ENCODE measurements at regions not wholly inside any gene's neighbourhood (a gene's known extent, or its start where the extent isn't known, plus 50 kb on each side); places are given as distances from the start of the nearest gene placed in this dataset.

DNA sequence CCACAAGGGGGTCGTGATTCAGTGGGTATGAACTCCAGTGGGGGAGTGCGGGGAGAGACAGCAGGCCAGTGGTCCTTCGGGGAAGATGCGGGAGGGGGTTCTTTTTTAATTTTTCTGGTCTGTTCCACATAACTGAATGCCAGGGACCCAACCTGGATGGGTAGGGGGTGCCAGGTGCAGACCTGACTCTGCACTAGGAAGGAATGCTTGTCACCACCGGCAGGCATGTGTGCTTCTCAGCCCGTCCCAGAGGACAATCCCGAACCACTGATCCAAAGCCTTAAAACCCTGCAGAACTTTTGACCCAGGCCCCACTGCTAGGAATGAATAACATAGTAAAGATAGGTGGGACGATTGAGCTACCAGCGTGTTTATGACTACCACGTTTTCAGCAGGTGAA lies 72.0 kb downstream of the DIO3 start:
- no peak overlapping the region for H3K4me2 ChIP-seq (ENCODE audit: low read length)
- no peaks in the 10 kb centered on the region for H3K9me3 ChIP-seq (ENCODE audit: insufficient read depth, low read depth, low read length)
- H3K4me3 Mint-ChIP-seq (ENCODE audit: unreplicated experiment) = no peak overlapping the region
- H3K4me1 Mint-ChIP-seq (ENCODE audit: low read depth, unreplicated experiment) = peaks cover 2% of the 10 kb centered on the region
- no peak for FAIRE-seq
- H3K27me3 Mint-ChIP-seq (ENCODE audit: low read depth, unreplicated experiment) = peaks cover 37% of the 10 kb centered on the region
- no peaks in the 10 kb centered on the region for H3K4me1 ChIP-seq (ENCODE audit: insufficient read depth, low read length)
- no peak overlapping the region for H3K27ac Mint-ChIP-seq (ENCODE audit: unreplicated experiment)
- no peak for TF ChIP-seq CTCF (IDR thresholded peaks at IDR 0.05; ENCODE audit: insufficient read depth, low read depth, low read length)
- TF ChIP-seq EZH2 (IDR thresholded peaks at IDR 0.05; ENCODE audit: insufficient read depth, low read length) = no peak
- H3K27ac ChIP-seq (ENCODE audit: low read depth, low read length) = no peak overlapping the region
- H2AFZ ChIP-seq (ENCODE audit: low read depth, low read length) = no peak overlapping the region
- no peak overlapping the region for H3K4me3 ChIP-seq (ENCODE audit: insufficient read depth, low read depth, low read length)
- peaks cover 3% of the 10 kb centered on the region for H3K27me3 ChIP-seq (ENCODE audit: insufficient read depth, low read length)
- DNase-seq (ENCODE audit: low read depth) = no peak
- no peaks in the 10 kb centered on the region for H3K9me3 Mint-ChIP-seq (ENCODE audit: unreplicated experiment)
- H3K36me3 Mint-ChIP-seq (ENCODE audit: low read depth, unreplicated experiment) = no peaks in the 10 kb centered on the region
- H3K9ac ChIP-seq (ENCODE audit: low read length) = no peak overlapping the region
- no peaks in the 10 kb centered on the region for H3K79me2 ChIP-seq (ENCODE audit: insufficient read depth, low read length)
- no peaks in the 10 kb centered on the region for H4K20me1 ChIP-seq (ENCODE audit: insufficient read depth, low read length)
- no peaks in the 10 kb centered on the region for H3K36me3 ChIP-seq (ENCODE audit: insufficient read depth, low read length)

- TF ChIP-seq EZH2 (IDR thresholded peaks at IDR 0.05; ENCODE audit: insufficient read depth, low read length) (no peak), CTCF (IDR thresholded peaks at IDR 0.05; ENCODE audit: insufficient read depth, low read depth, low read length) (no peak)
- FAIRE-seq (no peak), DNase-seq (ENCODE audit: low read depth) (no peak)
- no peak overlapping the region for H3K4me3 ChIP-seq (ENCODE audit: insufficient read depth, low read depth, low read length)
- Mint-ChIP-seq H3K27me3 (ENCODE audit: low read depth, unreplicated experiment) (peaks cover 33% of the 10 kb centered on the region), H3K4me3 (ENCODE audit: unreplicated experiment) (no peak overlapping the region), H3K36me3 (ENCODE audit: low read depth, unreplicated experiment) (no peaks in the 10 kb centered on the region), H3K27ac (ENCODE audit: unreplicated experiment) (no peak overlapping the region), H3K4me1 (ENCODE audit: low read depth, unreplicated experiment) (peaks cover 2% of the 10 kb centered on the region), H3K9me3 (ENCODE audit: unreplicated experiment) (no peaks in the 10 kb centered on the region)
- no peak overlapping the region for H3K9ac ChIP-seq (ENCODE audit: low read length)
- no peaks in the 10 kb centered on the region for H3K9me3 ChIP-seq (ENCODE audit: insufficient read depth, low read depth, low read length)
- no peaks in the 10 kb centered on the region for H3K36me3 ChIP-seq (ENCODE audit: insufficient read depth, low read length)
- H3K4me2 ChIP-seq (ENCODE audit: low read length) = no peak overlapping the region
- peaks cover 4% of the 10 kb centered on the region for H3K27me3 ChIP-seq (ENCODE audit: insufficient read depth, low read length)
- no peak overlapping the region for H3K27ac ChIP-seq (ENCODE audit: low read depth, low read length)
- H4K20me1 ChIP-seq (ENCODE audit: insufficient read depth, low read length) = no peaks in the 10 kb centered on the region
- H3K4me1 ChIP-seq (ENCODE audit: insufficient read depth, low read length) = no peaks in the 10 kb centered on the region
- H2AFZ ChIP-seq (ENCODE audit: low read depth, low read length) = no peak overlapping the region
- no peaks in the 10 kb centered on the region for H3K79me2 ChIP-seq (ENCODE audit: insufficient read depth, low read length)
Measured at GRCh38 chr14:101634202-101634849, 73.0 kb downstream of the DIO3 start.

All from astrocyte (in vitro differentiated cells and primary cell).